Activated T-helper 9 cell treated with anti-CD3 and anti-CD28 coated beads, Interleukin-2, amount 50 U/mL, for 16 hours (primary cell): ENCODE measurements at regions not wholly inside any gene's neighbourhood (a gene's known extent, or its start where the extent isn't known, plus 50 kb on each side); places are given as distances from the start of the nearest gene placed in this dataset.

Experiments used
- DNase-seq: peaks from one replicate; pipeline ENCODE4 v3.0.0-alpha.2; 2020; ENCODE audit warnings: low read depth

DNA sequence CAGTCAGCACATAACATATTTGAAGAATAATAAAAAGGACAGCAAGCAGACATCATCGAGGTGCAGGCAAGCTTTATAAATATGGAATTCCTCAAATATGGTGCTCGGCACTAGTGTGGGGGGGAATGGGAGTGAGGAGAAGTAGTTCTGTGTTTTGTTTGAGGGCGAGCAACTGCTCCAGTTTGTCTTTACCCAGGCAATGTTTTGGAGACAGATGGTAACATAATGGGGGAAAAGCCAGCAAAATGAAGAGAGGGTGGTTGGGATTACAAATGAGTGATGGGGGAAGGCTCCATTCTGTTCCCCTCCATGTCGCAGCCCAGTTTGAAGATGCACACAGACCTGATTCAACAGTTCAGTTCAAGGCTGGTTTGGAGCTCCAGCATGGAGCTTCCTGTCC, 572.9 kb upstream of the DIPK2B start:
- DNase-seq: no peak

DNA sequence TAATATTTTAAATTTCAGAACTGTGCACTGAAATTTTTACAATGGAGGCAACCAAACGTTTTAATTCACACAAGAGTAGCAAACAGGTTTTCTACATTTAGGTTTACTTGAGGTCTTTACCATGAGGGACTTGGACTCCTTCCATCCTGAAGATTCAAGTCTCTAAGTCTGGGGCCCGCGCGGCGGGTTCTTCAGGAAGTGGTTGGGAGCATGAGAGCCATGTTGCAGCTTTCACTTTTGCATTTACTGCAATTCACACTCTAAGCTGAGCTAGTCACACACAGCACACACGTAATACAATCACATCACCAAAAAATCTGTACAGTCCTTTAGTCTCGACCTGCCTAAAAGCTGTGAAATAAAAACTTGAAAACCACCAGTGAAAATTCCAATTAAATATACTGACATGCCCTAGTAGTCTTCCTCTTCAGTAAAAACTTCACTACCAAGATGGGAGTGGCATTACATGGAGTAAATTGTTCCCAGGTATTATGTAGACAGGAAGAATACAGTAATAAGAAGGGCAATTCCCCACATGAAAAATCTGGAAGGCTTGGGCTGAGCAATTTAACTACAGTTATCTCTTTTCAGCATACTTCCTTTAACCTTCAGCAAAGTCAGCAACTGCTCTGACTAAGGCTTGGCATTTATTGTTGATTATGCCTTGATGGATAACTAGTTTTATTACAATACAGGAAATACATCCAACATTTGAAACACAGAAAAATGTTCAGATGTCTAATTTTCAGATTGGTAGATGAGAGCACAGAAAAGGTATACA, 571.1 kb upstream of the DIPK2B start:
- peak; percentile 25 for DNase-seq

DNA sequence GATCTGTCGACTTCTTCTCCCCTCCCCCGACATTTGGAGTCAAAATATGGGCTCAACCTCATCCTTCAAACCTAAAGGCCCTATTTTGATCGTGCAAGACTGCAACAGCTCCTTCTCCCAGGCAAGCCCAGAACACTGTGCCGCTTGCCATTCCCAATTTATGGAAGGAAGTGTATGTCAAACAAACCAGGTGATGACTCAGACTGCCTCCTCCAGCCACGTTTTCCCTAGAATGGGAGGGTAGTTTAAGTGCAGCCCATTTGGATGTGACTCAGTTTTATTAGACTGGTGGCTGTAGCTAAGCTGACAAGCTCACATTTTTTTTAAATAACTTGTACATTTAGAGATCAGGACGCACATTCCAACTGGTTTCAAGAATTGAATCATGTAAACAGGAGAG, 570.4 kb upstream of the DIPK2B start:
- DNase-seq: no peak

- DNase-seq: peak; percentile 21
Measured at GRCh38 chrX:45769761-45770582, 569.3 kb upstream of the DIPK2B start.

GRCh38 chrX:45768666-45769236, 568.1 kb upstream of the DIPK2B start:
- DNase-seq: no peak

DNA sequence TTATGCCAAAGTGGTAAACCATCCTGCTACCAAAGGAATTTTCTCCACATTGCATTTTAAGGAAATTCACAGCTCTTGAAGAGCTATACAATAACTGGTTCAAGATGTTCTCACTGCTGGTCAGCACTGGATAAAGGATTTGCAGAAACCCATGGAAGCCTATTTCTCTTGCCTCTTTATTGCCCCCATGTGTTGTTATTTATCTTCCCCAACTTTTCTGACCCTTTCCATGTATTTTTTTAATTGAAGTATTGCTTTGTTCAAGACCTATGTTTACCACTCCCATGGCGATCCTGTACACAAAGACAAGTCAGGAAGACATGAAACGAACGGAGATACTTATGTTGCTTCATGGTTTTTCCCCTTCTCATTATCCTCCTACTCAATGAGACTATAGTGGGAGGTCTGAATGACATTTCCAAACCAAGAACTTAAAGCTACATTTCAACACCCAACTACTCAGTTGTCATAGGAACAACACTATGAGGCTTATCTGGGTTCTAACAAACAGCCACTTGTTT, 566.4 kb upstream of the DIPK2B start:
- no peak for DNase-seq

DNA sequence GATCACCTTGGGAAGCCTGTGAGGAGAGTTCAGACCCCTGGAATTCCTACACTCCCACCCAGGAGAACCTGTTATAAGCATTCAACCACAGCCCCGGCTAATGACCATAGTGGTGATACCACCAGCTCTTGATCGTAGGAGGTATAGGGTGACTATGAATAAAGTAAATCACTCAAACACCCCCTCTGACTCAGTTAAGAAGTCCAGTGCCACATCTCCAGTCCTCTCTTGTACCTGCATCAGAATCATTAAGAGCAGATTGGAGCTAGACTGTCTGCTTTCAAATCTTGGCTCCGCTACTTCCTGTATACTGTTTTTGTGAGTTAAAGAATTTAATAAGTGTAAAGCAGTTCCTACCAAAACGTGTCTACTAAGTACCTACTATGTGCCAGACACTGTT, 565.1 kb upstream of the DIPK2B start:
- DNase-seq: no peak

- no peak for DNase-seq
Measured at GRCh38 chrX:45765281-45765680, 564.6 kb upstream of the DIPK2B start.

GRCh38 chrX:45762699-45763647, 562.3 kb upstream of the DIPK2B start:
- no peak for DNase-seq

- no peak for DNase-seq
Measured at GRCh38 chrX:45761920-45762319, 561.2 kb upstream of the DIPK2B start.

DNA sequence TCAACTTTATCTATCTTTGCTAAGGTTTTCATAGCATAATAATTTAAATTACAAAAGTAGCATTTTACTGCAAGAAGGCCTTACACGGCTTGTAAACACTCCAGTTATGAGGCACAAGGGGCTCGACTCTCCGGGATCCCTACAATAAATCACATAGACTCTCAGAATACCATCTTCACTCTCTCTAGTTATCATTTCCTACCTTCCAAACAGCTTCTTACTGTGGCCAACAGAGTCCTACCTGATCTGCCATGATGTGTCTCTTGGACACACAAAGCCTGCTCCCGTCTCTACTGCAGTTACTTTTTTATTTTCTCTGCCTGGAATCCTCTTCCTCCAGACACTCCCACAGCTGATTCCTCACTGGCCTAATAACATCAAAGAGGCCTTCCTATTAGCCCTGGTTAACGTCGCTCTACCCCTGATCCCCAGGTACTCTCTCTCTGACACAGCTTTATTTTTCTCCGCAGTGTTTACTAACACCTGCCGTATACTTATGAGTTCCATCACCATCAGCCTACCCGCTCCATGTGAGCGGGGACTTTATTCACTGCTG, 559.6 kb upstream of the DIPK2B start:
- DNase-seq: no peak

- DNase-seq: no peak
Measured at GRCh38 chrX:45758738-45759397, 558.2 kb upstream of the DIPK2B start.

DNA sequence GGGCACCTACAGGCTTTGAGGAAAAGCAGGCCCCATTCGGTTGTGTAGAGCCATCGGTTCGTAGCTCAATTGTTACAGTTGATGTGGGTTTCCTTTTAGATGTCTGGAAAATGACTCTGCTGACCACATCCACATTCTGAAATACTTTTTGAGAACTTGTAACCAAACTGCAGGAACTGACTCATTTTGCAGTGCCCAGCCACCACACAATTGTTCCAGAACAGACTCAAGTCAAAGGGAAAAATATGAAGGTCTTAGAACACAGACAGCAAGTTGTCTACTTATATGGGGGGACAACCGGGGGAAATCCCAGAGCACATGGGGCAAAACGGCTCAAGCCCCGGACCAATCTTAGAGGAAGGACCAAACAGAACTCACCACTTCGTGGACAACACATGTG, 557.6 kb upstream of the DIPK2B start:
- DNase-seq: peak; percentile 26

DNA sequence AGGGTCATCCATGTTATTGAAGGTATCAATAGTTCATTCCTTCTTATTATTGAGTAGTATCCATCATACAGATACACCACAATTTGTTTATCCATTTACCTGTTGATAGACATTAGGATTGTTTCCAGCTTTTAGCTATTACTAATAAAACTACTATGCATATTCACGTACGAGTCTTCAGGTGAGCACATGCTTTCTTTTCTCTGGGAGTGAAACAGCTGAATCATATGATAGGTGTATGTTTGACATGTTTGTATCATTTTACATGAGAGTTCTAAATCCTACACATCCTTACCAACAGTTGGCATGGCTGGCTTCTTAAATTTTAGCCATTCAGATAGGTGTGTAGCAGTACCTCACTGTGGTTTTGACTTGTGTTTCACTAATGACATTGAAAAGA, 556.6 kb upstream of the DIPK2B start:
- DNase-seq: no peak

DNA sequence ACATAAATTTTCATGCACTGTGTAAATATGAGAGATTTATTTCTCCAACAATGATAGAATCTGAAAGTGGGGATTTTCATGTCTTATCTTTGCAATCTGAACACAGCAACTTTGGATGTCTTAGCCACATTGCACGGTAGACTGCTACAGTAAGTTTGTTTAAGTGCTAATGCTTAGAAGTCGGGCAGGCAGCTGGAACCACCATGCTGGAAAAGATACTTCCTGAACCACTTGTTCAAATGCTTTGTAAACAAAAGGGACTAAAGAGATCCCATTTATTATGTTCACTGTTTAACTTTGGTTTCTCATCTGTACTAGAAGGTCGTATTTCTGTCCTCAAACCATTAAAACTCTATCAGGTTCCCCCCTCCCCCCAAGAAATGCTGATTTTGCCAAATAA, 555.9 kb upstream of the DIPK2B start:
- DNase-seq: no peak

- no peak for DNase-seq
Measured at GRCh38 chrX:45755703-45756102, 555.0 kb upstream of the DIPK2B start.

- no peak for DNase-seq
Measured at GRCh38 chrX:45751156-45751555, 550.5 kb upstream of the DIPK2B start.

GRCh38 chrX:45750639-45751038, 550.0 kb upstream of the DIPK2B start:
- no peak for DNase-seq

- DNase-seq: no peak
Measured at GRCh38 chrX:45749375-45749774, 548.7 kb upstream of the DIPK2B start.

GRCh38 chrX:45748369-45748774, 547.7 kb upstream of the DIPK2B start:
- no peak for DNase-seq

GRCh38 chrX:45747905-45748304, 547.2 kb upstream of the DIPK2B start:
- DNase-seq: no peak
